ENCODE measurements at regions not wholly inside any gene's neighbourhood (a gene's known extent, or its start where the extent isn't known, plus 50 kb on each side); places are given as distances from the start of the nearest gene placed in this dataset.
"Not testable (repeated sequence)": the region's sequence is repeated elsewhere in the genome, so short reads cannot be mapped to it uniquely, and the experiment has no call there.

GRCh38 chr1:73452522-73452921, 745.5 kb downstream of the LRRIQ3 start:
- no peak for DNase-seq

GRCh38 chr1:73450668-73451067, 747.3 kb downstream of the LRRIQ3 start:
- not testable (repeated sequence) for DNase-seq

DNA sequence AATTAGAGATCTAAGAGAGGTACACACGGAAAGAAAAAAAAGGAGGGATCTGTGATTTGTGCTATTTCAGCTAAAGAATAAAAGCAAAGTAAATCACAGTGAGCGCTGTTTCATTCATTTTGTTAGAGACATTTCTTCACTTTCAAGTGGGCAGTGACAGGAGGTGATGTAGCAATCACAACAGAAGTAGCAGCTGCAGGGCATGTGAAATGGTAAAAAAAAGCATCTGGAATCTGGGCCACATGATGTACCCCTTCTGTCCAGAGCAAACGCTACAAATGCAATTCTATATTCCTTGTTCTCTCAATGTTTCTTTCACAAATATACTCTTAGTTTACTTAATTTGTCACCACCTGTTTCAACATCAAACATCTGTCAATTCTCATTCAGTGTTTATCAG, 786.5 kb downstream of the LRRIQ3 start:
- DNase-seq, result no peak

- no peak for DNase-seq
Measured at GRCh38 chr1:73401666-73402065, 796.3 kb downstream of the LRRIQ3 start.

DNA sequence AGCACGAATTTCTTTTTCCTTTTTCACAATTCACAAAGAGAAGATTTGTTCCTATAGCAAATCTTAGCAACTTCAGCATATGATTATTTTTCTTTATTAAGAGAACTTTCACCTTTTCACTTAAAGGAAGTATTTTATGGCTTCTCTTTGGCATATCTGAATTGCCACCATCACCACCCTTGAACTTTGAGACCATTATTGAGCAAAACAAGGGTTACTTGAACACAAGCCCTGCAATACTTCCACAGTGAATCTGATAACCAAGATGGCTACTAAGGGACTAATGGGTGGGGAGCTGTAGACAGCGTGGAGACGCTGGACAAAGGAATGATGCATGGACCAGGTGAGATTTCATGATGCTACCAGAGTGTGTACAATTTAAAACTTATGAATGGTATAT, 815.0 kb downstream of the LRRIQ3 start:
- no peak for DNase-seq

GRCh38 chr1:73366734-73367413, 831.1 kb downstream of the LRRIQ3 start:
- DNase-seq, result no peak

DNA sequence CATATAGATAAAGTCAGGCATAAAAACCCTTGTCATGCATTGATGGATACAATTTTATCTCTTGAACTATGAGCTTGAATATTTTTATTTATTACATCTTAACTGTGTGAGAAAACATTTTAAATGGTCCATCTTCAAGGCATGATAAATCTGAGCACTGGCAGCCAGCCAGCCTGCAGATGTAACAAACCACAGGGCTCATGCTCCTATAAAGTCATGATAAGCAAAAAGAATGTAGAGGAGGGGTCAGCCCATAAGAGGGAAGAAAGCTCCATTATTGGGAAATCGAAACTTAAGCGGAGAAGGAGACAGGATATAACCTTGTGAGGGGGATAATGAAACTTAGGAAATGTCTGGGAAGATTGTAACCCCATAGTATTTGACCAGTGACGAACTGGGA, 839.0 kb downstream of the LRRIQ3 start:
- DNase-seq, result no peak

GRCh38 chr1:73356485-73356884, 841.5 kb downstream of the LRRIQ3 start:
- DNase-seq, result no peak

GRCh38 chr1:73343947-73344346, 854.0 kb downstream of the LRRIQ3 start:
- no peak for DNase-seq

- no peak for DNase-seq
Measured at GRCh38 chr1:73333847-73334503, 864.0 kb downstream of the LRRIQ3 start.

DNA sequence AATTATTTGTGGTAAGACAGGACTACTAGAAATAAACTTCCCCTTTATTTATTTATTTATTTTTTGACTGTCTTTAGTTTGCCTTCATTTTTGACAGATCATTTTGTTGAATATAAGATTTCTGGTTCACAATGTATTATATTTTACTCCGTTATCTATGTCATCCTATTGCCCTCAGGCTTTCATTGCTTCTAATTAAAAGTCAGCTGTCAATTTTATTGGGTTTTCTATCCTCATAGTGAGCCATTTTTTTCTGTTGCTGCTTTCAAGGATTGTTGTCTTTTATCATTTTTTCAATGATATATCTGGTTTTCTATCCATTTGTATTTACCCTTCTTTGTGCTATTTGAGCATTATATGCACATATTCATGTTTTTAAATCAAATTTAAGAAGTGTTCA, 866.2 kb downstream of the LRRIQ3 start:
- DNase-seq, result no peak

GRCh38 chr1:73327998-73328397, 870.0 kb downstream of the LRRIQ3 start:
- DNase-seq, result no peak

GRCh38 chr1:73327180-73327793, 870.7 kb downstream of the LRRIQ3 start:
- no peak for DNase-seq

- no peak for DNase-seq
Measured at GRCh38 chr1:73326663-73327062, 871.3 kb downstream of the LRRIQ3 start.

DNA sequence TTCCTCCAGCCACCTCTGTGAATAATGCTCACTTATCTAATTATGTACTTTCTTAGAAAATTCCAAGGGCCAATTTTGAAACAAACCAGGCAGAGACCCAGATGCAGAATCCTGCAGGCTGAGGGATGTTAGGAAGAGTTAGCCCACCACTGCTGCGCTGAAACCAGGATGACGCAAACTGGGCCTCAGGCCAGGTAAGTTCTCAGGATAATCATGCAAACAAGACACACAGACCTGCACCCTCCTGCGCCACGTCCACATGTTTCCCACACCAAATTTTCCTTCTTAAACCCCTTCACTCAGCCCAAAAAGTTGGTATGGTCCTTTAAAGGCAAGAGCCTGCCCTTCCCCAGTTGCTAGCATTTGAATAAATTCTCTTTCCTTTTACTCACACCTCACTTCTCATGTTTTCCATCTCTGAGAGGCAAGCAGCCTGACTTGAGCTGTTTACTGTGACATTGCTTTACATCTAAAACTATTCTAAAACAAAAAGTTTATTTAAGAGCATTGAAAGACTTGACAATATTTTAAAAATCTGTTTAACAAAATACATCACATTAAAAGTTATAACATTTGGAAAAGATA, 887.1 kb downstream of the LRRIQ3 start:
- DNase-seq, result no peak

DNA sequence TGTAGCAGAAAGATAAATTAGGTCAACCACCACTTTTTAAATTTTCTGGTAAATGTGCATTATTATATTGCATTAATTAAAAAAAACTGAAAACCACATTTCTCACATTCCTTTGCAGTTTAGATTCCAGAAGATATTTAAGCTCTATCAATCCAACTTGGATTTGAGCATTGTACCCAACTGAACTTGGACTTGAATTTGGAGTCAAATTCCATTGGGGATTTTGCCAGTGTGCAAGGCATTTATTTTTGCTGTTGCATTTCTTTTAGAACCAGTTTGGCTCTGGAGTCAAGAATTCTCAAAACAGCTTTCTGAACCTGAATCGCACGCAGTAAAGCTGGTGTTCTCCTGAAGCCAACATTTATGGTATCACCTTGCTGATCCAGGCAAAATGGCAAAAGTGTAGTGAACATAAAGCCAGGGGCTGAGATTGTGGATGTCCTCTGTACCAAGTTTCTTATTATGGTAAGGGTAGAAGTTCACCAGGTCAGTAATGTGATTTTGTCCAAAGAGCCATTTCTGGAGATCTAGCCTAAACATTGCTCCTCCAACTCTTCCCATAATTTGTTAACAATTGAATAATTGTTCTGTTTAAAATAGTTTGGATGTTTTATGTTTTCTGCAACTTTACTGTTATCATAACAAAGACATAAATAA, 890.9 kb downstream of the LRRIQ3 start:
- no peak for DNase-seq

DNA sequence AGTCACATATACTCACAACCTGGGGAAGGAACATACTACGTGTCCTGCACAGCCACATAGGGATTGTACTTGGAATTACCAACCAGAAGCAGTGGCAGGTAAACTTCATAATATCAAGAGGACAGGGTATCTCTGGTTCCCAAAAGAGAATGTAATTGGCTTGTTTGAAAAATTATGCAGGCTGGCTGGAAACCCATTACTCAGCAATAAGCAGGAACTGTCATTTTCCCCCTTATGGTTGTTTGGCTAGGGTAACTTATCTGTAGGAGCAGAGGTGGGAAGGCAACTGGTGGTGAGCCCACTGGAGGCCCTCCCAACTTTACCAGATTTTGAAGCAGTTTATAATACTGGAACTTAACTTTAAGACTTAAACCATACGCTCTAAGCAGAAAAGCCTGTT, 924.1 kb downstream of the LRRIQ3 start:
- DNase-seq, result no peak

- DNase-seq, result not testable (repeated sequence)
Measured at GRCh38 chr1:73245196-73245595, 952.8 kb downstream of the LRRIQ3 start.

DNA sequence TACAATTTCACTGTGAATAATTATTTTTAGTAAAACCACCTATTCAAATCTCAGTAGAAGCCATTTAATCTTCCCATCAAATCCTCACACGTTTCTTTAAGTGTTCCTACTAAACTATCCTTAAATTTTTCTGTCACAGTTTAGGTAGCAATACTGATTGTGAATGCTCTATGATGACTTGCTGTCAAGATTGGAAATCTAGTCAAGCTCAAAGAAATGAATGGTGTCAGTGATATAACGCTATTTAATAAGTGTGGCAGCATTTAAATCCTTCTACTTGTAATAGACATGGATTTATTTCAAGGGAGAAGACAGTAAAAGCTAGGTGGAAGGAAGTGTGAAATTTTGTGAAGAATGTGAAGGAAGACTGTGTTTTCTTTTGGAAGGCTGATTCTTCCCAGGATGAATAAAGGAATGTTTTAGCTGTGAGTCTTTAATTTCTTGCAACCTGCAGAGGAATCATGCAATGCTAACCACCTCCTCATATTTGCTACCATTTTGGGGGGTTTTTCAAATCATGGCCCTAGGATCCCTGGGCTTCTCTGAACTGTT, 936.7 kb upstream of the NEGR1 start:
- DNase-seq, result no peak

GRCh38 chr1:73205294-73205973, 923.1 kb upstream of the NEGR1 start:
- no peak for DNase-seq

DNA sequence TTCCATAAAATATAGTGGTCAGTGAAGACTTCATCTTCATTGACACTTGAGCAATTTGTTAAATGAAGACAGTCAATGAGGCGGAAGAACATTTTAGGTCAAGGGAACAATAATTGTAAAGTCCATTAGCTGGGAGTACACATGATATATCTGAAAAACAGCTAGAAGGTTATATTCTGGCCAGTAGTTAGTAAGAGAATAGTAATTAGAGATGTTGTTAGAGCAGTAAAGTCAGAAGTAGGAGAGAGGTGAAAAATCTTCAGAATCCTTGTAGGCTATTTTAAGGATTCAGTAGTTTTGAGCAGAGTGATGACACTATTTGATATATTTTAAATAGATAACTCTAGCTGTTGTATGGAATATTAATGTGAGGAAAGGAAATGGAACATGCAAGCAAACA, 915.6 kb upstream of the NEGR1 start:
- DNase-seq, result no peak

GRCh38 chr1:73194965-73195364, 912.6 kb upstream of the NEGR1 start:
- no peak for DNase-seq

All from T-helper 9 cell (primary cell).